D721Med (cell line): ENCODE measurements at regions not wholly inside any gene's neighbourhood (a gene's known extent, or its start where the extent isn't known, plus 50 kb on each side); places are given as distances from the start of the nearest gene placed in this dataset.

ENCODE experiments used
- DNase-seq: peaks from one replicate; pipeline ENCODE4 v3.0.0; 2011; ENCODE audit warnings: low spot score; ENCODE audit not compliant: insufficient read length
- FAIRE-seq: peaks from 2 replicates; lab custom pipeline; 2011; peaks lifted over from hg19 to GRCh38; lab: Jason Lieb, UNC
- TF ChIP-seq, protein P1 (sequence below): IDR thresholded peaks from 2 replicates; pipeline ENCODE4 v1.5.1; 2012; ENCODE audit warnings: mild to moderate bottlenecking, control low read depth; ENCODE audit not compliant: insufficient read depth; ENCODE audit errors: missing control alignments

DNA sequence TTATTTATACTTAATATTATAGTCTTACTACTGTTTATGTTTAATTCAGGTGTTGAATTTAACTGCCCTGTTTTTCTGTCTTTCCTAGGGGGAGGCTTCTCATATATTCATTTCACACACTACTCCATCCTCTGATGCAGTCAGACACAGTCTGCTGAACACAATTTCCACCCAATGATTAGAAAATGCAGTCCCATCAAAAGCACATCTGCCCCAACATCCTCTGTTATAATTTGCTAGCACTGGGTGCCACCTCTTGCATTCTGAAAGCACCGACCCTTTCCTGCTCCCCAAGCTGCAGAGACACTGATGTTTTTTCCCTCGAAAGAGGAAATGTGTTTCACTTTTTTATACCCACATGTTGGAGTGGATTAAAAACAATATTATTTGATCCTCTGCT, 474.7 kb downstream of the PID1 start:
- no peak for FAIRE-seq
- DNase-seq = no peak
- TF ChIP-seq, protein P1, sequence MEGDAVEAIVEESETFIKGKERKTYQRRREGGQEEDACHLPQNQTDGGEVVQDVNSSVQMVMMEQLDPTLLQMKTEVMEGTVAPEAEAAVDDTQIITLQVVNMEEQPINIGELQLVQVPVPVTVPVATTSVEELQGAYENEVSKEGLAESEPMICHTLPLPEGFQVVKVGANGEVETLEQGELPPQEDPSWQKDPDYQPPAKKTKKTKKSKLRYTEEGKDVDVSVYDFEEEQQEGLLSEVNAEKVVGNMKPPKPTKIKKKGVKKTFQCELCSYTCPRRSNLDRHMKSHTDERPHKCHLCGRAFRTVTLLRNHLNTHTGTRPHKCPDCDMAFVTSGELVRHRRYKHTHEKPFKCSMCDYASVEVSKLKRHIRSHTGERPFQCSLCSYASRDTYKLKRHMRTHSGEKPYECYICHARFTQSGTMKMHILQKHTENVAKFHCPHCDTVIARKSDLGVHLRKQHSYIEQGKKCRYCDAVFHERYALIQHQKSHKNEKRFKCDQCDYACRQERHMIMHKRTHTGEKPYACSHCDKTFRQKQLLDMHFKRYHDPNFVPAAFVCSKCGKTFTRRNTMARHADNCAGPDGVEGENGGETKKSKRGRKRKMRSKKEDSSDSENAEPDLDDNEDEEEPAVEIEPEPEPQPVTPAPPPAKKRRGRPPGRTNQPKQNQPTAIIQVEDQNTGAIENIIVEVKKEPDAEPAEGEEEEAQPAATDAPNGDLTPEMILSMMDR = no peak

DNA sequence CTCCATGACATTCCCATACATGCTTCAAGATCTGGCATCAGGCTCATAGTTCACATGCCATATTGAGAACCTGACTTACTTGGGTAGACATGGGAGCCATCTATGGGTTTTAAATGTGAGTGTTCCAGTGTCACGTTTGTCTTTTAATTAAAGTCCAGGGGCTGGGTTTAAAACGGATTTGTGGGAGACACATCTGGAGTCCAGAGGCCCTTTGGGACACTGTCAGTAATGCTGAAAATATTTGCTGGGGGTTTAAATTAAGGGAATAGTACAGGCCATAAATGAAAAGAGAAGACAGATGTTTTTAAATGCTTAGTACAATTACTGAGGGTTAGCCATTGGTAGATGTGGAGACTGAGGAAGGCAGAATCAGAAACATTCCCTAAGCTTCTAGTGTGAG, 478.0 kb downstream of the PID1 start:
- no peak for FAIRE-seq
- DNase-seq = no peak
- TF ChIP-seq, protein P1 = no peak

GRCh38 chr2:228786901-228787300, 484.2 kb downstream of the PID1 start:
- FAIRE-seq (no peak), DNase-seq (no peak)
- TF ChIP-seq, protein P1 = no peak

GRCh38 chr2:228782281-228782680, 488.8 kb downstream of the PID1 start:
- FAIRE-seq (no peak), DNase-seq (no peak)
- TF ChIP-seq, protein P1 = no peak

- FAIRE-seq (no peak), DNase-seq (no peak)
- TF ChIP-seq, protein P1 = no peak
Observed at GRCh38 chr2:228777855-228778355, 493.2 kb downstream of the PID1 start.

DNA sequence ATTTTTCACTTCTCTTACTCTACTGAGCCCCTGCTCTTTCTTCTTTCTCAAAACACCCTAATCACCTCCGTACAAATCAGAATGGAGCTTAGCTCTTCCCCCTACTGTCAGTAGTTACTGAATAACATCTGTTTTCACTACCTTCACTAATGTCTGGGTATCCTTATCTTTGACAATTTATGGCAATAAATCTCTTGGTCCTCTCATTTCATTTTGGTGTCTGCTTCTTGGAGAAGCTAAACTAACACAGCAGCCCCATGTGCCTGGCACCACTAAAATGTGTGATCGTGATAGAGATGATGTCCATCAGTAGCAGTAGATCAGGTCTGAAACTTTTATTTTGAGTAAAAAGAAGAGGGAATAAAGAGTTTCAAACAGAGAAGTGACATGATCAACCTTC, 496.5 kb downstream of the PID1 start:
- TF ChIP-seq, protein P1 = no peak
- DNase-seq (no peak), FAIRE-seq (no peak)

DNA sequence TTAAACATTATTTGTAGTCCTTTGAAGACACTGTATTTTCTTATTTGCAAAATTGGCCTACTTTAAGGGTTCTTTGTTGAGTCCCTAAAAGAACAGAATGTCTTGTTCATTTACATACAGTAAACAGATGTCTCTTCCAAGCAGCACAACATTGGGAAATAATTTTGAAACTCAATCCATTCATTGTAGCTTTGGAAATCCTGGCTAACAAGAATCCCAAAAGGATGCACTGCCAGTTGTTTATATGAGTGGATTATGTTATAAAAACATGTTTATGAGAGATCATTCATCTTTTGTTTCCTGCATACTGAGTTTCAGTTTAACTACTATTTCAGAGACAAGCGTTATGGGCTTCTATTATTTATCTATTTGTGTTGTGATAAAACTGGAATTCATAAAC, 499.3 kb downstream of the PID1 start:
- no peak for FAIRE-seq
- TF ChIP-seq, protein P1 = no peak
- no peak for DNase-seq
